WTC11 (cell line): ENCODE measurements at regions not wholly inside any gene's neighbourhood (a gene's known extent, or its start where the extent isn't known, plus 50 kb on each side); places are given as distances from the start of the nearest gene placed in this dataset.

ENCODE experiments used
- ATAC-seq: fragments of 200-7000 bp; cut with Tn5 transposase; 2 replicates; pipeline ENCODE4 v1.10.0; 2021; ENCODE audit warnings: mild to moderate bottlenecking, moderate library complexity
- CTCF ChIA-PET: fragments of 300-600 bp; sonication (Branson Sonifier 250); formaldehyde crosslinking; loops from one replicate; lab custom pipeline; 2021; ENCODE audit warnings: antibody characterized with exemption; lab: Charles Lee
- POLR2A ChIA-PET: fragments of 350-600 bp; sonication (Branson Sonifier 250); formaldehyde crosslinking; loops from one replicate; lab custom pipeline; 2021; ENCODE audit warnings: antibody characterized with exemption; lab: Charles Lee
- DNase-seq: peaks from one replicate; pipeline ENCODE4 v3.0.0; 2021; ENCODE audit warnings: low spot score
- H3K27ac Mint-ChIP-seq: 2 replicates; pipeline ENCODE4 v1.8.0; 2021; ENCODE audit warnings: mixed read lengths
- H3K27me3 Mint-ChIP-seq: 2 replicates; pipeline ENCODE4 v1.8.0; 2021; ENCODE audit warnings: low read depth, mild to moderate bottlenecking, moderate library complexity, mixed read lengths
- H3K36me3 Mint-ChIP-seq: 2 replicates; pipeline ENCODE4 v1.8.0; 2021; ENCODE audit warnings: mixed read lengths
- H3K4me1 Mint-ChIP-seq: 2 replicates; pipeline ENCODE4 v1.8.0; 2022; ENCODE audit warnings: mixed read lengths
- H3K4me3 Mint-ChIP-seq: 2 replicates; pipeline ENCODE4 v1.8.0; 2021; ENCODE audit warnings: mild to moderate bottlenecking, moderate library complexity, mixed read lengths
- H3K9me3 Mint-ChIP-seq: 2 replicates; pipeline ENCODE4 v1.8.0; 2021; ENCODE audit warnings: mixed read lengths
- CREB1 ChIP-seq: sonication (generic); formaldehyde crosslinking; IDR thresholded peaks from 2 replicates; pipeline ENCODE4 v1.8.0; 2023; ENCODE audit warnings: mild to moderate bottlenecking, missing genetic modification reagents
- ELF4 ChIP-seq: sonication (generic); formaldehyde crosslinking; IDR thresholded peaks from 2 replicates; pipeline ENCODE4 v1.8.1; 2022; ENCODE audit warnings: low read depth, mild to moderate bottlenecking, moderate library complexity, missing genetic modification reagents
- ESRRA ChIP-seq: sonication (generic); formaldehyde crosslinking; IDR thresholded peaks from 2 replicates; pipeline ENCODE4 v1.8.1; 2022; ENCODE audit warnings: mild to moderate bottlenecking, missing genetic modification reagents, borderline replicate concordance
- FOXJ3 ChIP-seq: sonication (generic); formaldehyde crosslinking; IDR thresholded peaks from 2 replicates; pipeline ENCODE4 v1.9.0; 2021; ENCODE audit warnings: missing genetic modification reagents, mild to moderate bottlenecking, borderline replicate concordance
- JAZF1 ChIP-seq: fragments of 250-450 bp; sonication (Bioruptor Pico); IDR thresholded peaks from 2 replicates; pipeline ENCODE4 v1.9.0; 2021; ENCODE audit warnings: moderate library complexity, mild to moderate bottlenecking, inconsistent platforms
- KAT7 ChIP-seq: sonication (generic); formaldehyde crosslinking; IDR thresholded peaks from 2 replicates; pipeline ENCODE4 v1.8.1; 2023; ENCODE audit warnings: missing genetic modification reagents, mild to moderate bottlenecking, borderline replicate concordance
- NFATC4 ChIP-seq: fragments of 250-450 bp; sonication (Bioruptor Pico); IDR thresholded peaks from 2 replicates; pipeline ENCODE4 v1.9.0; 2021; ENCODE audit warnings: mild to moderate bottlenecking
- NFYB ChIP-seq: sonication (generic); formaldehyde crosslinking; conservative IDR thresholded peaks from 2 replicates; pipeline ENCODE4 v1.8.0; 2022; ENCODE audit warnings: low read depth, missing genetic modification reagents
- SP1 ChIP-seq: sonication (generic); formaldehyde crosslinking; conservative IDR thresholded peaks from 2 replicates; pipeline ENCODE4 v1.8.1; 2022; ENCODE audit warnings: missing genetic modification reagents
- TP53 ChIP-seq: sonication (generic); formaldehyde crosslinking; IDR thresholded peaks from 2 replicates; pipeline ENCODE4 v1.8.1; 2023; ENCODE audit warnings: mild to moderate bottlenecking, missing genetic modification reagents
- ZNF121 ChIP-seq: sonication (generic); formaldehyde crosslinking; IDR thresholded peaks from 2 replicates; pipeline ENCODE4 v1.8.0; 2023; ENCODE audit warnings: missing genetic modification reagents
- ZNF219 ChIP-seq: sonication (generic); formaldehyde crosslinking; IDR thresholded peaks from 2 replicates; pipeline ENCODE4 v1.8.0; 2023; ENCODE audit warnings: missing genetic modification reagents, mild to moderate bottlenecking, borderline replicate concordance
- ZNF671 ChIP-seq: fragments of 250-450 bp; sonication (Bioruptor Pico); IDR thresholded peaks from 2 replicates; pipeline ENCODE4 v1.8.0; 2021; ENCODE audit warnings: mild to moderate bottlenecking
- TF ChIP-seq, protein P1 (sequence below): fragments of 250-450 bp; sonication (Bioruptor Pico); IDR thresholded peaks from 2 replicates; pipeline ENCODE4 v1.8.0; 2021; ENCODE audit warnings: mild to moderate bottlenecking
- TF ChIP-seq, protein P2 (sequence below): sonication (generic); formaldehyde crosslinking; IDR thresholded peaks from 2 replicates; pipeline ENCODE4 v1.8.1; 2022; ENCODE audit warnings: low read depth, mild to moderate bottlenecking, moderate library complexity, missing genetic modification reagents, borderline replicate concordance
- TF ChIP-seq, protein P3 (sequence below): sonication (generic); formaldehyde crosslinking; conservative IDR thresholded peaks from 2 replicates; pipeline ENCODE4 v1.8.1; 2022; ENCODE audit warnings: mild to moderate bottlenecking, missing genetic modification reagents
- TF ChIP-seq, protein P4 (sequence below): sonication (generic); formaldehyde crosslinking; IDR thresholded peaks from 2 replicates; pipeline ENCODE4 v1.8.1; 2023; ENCODE audit warnings: mild to moderate bottlenecking, missing genetic modification reagents
- TF ChIP-seq, protein P5 (sequence below): fragments of 200-600 bp; IDR thresholded peaks from 2 replicates; pipeline ENCODE4 v1.8.0; 2022; ENCODE audit warnings: antibody characterized with exemption
- TF ChIP-seq, protein P6 (sequence below): sonication (generic); formaldehyde crosslinking; IDR thresholded peaks from 2 replicates; pipeline ENCODE4 v1.8.0; 2023; ENCODE audit warnings: missing genetic modification reagents

DNA sequence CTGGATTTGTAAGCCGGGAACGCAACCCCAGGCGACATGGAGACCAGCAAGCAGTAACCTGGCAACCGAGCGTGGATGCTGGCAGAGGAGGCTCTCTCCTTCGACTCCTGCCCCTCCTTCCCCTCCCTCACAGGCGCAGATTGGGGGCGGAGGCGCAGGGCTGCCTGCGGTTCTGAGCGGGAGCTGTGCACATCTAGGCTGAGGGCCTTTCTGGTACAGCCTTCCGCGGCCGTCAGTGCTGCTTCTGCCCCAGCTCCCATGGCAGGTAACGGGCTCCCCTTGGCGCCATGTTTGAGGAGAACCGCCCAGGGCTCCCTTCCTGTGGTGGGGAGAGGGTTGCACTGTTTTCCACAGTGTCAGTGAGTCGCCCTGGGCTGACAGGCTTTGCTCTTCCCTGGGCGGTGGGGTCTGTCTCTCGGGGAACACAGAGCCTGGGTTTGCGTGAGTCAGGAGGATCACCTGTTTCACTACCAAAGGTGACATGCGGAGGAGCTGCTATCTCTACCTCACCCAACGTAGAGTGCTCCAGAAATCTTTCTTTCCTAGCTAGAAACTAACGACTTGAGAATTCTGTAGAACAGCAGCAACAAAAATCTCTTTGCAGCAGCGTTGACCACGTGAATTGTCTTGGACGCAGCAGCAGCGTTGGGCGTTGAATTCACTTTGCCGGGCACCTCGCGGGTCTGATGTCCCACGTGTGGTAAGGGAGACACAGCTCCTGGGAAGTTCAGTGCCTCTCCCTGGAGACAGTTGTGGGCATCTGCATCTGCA, 154.8 kb upstream of the COBL start:
- Mint-ChIP-seq H3K27me3 (peaks cover 31% of the 10 kb centered on the region), H3K9me3 (no peaks in the 10 kb centered on the region), H3K27ac (no peak overlapping the region), H3K4me3 (peak overlapping the region; percentile 61), H3K4me1 (peaks cover 18% of the 10 kb centered on the region), H3K36me3 (no peaks in the 10 kb centered on the region)
- DNase-seq (peak; percentile 62), ATAC-seq (peak; percentile 92)
- ChIA-PET POLR2A (no interaction called here), CTCF (interaction anchor here (0.6 to 2.9 kb wide), 3 partner anchors 12 to 41 kb away, joined by 3 to 14 read pairs (median 3); no protein-coding TSS in a partner anchor)
- TF ChIP-seq CREB1 (CRISPR knock-in tag) (no peak), NFATC4 (CRISPR knock-in tag) (no peak), ELF4 (CRISPR knock-in tag) (no peak), KAT7 (no peak), JAZF1 (CRISPR knock-in tag) (no peak), TP53 (CRISPR knock-in tag) (0 out of 2 replicates have a peak, but pooled peaks have one; percentile 25)

DNA sequence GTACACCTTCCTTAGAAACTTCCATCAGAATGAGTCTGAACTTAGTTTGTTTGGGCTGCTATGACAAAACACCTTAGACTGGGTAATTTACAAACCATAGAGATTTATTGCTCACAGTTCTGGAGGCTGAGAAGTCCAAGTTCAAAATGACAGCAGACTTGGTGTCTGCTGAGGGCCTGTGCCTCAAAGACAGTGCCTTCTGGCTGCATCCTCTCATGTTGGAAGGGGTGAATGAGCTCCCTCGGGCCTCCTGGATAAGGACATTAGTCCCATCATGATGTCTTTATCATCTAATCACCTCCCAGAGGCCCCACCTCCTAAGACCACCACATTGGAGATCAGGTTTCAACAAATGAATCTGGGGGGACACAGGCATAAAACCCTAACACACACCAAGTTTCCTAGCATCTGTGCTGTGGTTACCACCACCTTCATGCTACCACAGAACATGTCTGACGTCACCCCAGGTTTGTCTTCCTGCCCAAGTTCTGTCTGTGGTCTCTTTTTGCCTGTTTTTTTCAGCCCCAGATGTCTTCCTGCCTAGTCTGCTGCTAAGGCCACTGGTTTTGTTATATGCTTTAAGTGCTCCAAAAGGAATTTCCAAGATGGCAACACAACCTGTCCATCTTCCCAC, 150.9 kb upstream of the COBL start:
- no peak overlapping the region for H3K27ac Mint-ChIP-seq
- H3K9me3 Mint-ChIP-seq: no peaks in the 10 kb centered on the region
- H3K36me3 Mint-ChIP-seq: no peaks in the 10 kb centered on the region
- ChIA-PET POLR2A (no interaction called here), CTCF (no interaction called here)
- ATAC-seq (no peak), DNase-seq (no peak)
- TF ChIP-seq KAT7 (no peak), FOXJ3 (no peak), ESRRA (CRISPR knock-in tag) (no peak), CREB1 (CRISPR knock-in tag) (no peak), ZNF219 (no peak), ZNF121 (CRISPR knock-in tag) (no peak)
- TF ChIP-seq, protein P1, sequence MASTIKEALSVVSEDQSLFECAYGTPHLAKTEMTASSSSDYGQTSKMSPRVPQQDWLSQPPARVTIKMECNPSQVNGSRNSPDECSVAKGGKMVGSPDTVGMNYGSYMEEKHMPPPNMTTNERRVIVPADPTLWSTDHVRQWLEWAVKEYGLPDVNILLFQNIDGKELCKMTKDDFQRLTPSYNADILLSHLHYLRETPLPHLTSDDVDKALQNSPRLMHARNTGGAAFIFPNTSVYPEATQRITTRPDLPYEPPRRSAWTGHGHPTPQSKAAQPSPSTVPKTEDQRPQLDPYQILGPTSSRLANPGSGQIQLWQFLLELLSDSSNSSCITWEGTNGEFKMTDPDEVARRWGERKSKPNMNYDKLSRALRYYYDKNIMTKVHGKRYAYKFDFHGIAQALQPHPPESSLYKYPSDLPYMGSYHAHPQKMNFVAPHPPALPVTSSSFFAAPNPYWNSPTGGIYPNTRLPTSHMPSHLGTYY (CRISPR knock-in tag): no peak
- TF ChIP-seq, protein P2, sequence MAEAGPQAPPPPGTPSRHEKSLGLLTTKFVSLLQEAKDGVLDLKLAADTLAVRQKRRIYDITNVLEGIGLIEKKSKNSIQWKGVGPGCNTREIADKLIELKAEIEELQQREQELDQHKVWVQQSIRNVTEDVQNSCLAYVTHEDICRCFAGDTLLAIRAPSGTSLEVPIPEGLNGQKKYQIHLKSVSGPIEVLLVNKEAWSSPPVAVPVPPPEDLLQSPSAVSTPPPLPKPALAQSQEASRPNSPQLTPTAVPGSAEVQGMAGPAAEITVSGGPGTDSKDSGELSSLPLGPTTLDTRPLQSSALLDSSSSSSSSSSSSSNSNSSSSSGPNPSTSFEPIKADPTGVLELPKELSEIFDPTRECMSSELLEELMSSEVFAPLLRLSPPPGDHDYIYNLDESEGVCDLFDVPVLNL: no peak
- H3K4me1 Mint-ChIP-seq: peaks cover 18% of the 10 kb centered on the region
- H3K4me3 Mint-ChIP-seq: no peak overlapping the region
- H3K27me3 Mint-ChIP-seq: peaks cover 24% of the 10 kb centered on the region

DNA sequence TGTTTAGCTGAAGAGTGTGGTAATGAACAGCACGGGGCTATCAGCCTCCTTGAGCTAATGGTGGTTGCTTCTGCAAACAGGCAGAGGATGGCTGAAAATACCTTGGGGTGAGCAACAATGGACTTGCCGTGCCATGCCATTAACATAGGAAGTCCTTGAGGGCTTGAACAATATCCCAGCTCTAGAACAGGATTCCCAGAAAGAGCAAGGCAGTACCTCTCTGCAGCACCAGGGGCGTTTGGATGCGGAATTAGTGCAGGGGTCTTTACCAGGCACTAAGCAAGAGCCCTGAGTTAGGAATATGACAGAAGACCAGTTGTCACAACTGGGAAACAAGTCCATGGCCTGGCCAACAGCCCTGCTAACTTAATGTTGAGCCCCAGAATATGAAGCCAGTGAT, 143.2 kb upstream of the COBL start:
- Mint-ChIP-seq H3K27me3 (no peaks in the 10 kb centered on the region), H3K4me3 (no peak overlapping the region), H3K4me1 (peaks cover 30% of the 10 kb centered on the region), H3K27ac (no peak overlapping the region), H3K36me3 (no peaks in the 10 kb centered on the region), H3K9me3 (peaks cover 3% of the 10 kb centered on the region; the same call in 1 of the 2 replicates)
- peak; percentile 95 for ATAC-seq
- ChIA-PET POLR2A (interaction anchor here (0.5 to 0.6 kb wide), 2 partner anchors 224 to 234 kb away, joined by 3 to 8 read pairs; no protein-coding TSS in a partner anchor), CTCF (interaction anchor here (0.6 to 2.6 kb wide), 12 partner anchors 8 to 1214 kb away, joined by 3 to 20 read pairs (median 4); no protein-coding TSS in a partner anchor)
- DNase-seq: peak; percentile 42
- TF ChIP-seq ELF4 (CRISPR knock-in tag) (no peak), NFYB (CRISPR knock-in tag) (no peak), SP1 (CRISPR knock-in tag) (no peak), ZNF671 (CRISPR knock-in tag) (no peak)
- TF ChIP-seq, protein P3, sequence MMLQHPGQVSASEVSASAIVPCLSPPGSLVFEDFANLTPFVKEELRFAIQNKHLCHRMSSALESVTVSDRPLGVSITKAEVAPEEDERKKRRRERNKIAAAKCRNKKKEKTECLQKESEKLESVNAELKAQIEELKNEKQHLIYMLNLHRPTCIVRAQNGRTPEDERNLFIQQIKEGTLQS: no peak
- TF ChIP-seq, protein P4, sequence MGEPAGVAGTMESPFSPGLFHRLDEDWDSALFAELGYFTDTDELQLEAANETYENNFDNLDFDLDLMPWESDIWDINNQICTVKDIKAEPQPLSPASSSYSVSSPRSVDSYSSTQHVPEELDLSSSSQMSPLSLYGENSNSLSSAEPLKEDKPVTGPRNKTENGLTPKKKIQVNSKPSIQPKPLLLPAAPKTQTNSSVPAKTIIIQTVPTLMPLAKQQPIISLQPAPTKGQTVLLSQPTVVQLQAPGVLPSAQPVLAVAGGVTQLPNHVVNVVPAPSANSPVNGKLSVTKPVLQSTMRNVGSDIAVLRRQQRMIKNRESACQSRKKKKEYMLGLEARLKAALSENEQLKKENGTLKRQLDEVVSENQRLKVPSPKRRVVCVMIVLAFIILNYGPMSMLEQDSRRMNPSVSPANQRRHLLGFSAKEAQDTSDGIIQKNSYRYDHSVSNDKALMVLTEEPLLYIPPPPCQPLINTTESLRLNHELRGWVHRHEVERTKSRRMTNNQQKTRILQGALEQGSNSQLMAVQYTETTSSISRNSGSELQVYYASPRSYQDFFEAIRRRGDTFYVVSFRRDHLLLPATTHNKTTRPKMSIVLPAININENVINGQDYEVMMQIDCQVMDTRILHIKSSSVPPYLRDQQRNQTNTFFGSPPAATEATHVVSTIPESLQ (CRISPR knock-in tag): no peak
- TF ChIP-seq, protein P5, sequence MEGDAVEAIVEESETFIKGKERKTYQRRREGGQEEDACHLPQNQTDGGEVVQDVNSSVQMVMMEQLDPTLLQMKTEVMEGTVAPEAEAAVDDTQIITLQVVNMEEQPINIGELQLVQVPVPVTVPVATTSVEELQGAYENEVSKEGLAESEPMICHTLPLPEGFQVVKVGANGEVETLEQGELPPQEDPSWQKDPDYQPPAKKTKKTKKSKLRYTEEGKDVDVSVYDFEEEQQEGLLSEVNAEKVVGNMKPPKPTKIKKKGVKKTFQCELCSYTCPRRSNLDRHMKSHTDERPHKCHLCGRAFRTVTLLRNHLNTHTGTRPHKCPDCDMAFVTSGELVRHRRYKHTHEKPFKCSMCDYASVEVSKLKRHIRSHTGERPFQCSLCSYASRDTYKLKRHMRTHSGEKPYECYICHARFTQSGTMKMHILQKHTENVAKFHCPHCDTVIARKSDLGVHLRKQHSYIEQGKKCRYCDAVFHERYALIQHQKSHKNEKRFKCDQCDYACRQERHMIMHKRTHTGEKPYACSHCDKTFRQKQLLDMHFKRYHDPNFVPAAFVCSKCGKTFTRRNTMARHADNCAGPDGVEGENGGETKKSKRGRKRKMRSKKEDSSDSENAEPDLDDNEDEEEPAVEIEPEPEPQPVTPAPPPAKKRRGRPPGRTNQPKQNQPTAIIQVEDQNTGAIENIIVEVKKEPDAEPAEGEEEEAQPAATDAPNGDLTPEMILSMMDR: 0 out of 2 replicates have a peak, but pooled peaks have one; percentile 26
- TF ChIP-seq, protein P6, sequence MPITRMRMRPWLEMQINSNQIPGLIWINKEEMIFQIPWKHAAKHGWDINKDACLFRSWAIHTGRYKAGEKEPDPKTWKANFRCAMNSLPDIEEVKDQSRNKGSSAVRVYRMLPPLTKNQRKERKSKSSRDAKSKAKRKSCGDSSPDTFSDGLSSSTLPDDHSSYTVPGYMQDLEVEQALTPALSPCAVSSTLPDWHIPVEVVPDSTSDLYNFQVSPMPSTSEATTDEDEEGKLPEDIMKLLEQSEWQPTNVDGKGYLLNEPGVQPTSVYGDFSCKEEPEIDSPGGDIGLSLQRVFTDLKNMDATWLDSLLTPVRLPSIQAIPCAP (CRISPR knock-in tag): no peak
